ENCODE measurements at regions not wholly inside any gene's neighbourhood (a gene's known extent, or its start where the extent isn't known, plus 50 kb on each side); places are given as distances from the start of the nearest gene placed in this dataset.
"Not testable (repeated sequence)": the region's sequence is repeated elsewhere in the genome, so short reads cannot be mapped to it uniquely, and the experiment has no call there.

DNA sequence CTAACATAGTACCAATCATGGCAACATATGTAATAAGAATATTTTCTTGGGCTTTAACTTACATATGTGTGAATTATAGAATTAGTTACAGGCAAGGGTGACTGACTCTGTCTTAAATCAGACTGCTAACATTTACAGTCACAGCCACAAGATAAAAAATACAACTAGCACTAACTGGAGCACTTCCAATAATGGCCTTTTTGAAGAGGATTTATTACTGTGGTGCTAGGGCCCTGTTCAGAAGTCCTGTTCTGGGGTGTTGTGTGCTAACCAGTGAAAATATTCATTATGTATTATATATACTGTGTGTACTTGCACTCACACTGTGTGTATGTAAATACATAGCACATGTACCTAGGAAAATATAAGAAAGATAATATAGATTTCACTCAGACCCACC, 1611.2 kb downstream of the PCDH18 start:
- Mint-ChIP-seq H3K4me3 (no peak overlapping the region), H3K27me3 (ENCODE audit: insufficient read depth) (no peaks in the 10 kb centered on the region), H3K27ac (no peak overlapping the region), H3K36me3 (ENCODE audit: low read depth) (no peaks in the 10 kb centered on the region), H3K9me3 (no peaks in the 10 kb centered on the region), H3K4me1 (ENCODE audit: low read depth) (no peaks in the 10 kb centered on the region)
- intact Hi-C loops (cut with micrococcal nuclease) = no loop called here
- DNase-seq (ENCODE audit: low spot score) = no peak

- Mint-ChIP-seq H3K27ac (no peak overlapping the region), H3K36me3 (ENCODE audit: low read depth) (no peaks in the 10 kb centered on the region), H3K4me1 (ENCODE audit: low read depth) (no peaks in the 10 kb centered on the region), H3K4me3 (no peak overlapping the region), H3K27me3 (ENCODE audit: insufficient read depth) (no peaks in the 10 kb centered on the region), H3K9me3 (no peaks in the 10 kb centered on the region)
- DNase-seq (ENCODE audit: low spot score) = no peak
- intact Hi-C loops (cut with micrococcal nuclease) = no loop called here
These were observed 1615.3 kb downstream of the PCDH18 start for GRCh38 chr4:135917011-135917410.

DNA sequence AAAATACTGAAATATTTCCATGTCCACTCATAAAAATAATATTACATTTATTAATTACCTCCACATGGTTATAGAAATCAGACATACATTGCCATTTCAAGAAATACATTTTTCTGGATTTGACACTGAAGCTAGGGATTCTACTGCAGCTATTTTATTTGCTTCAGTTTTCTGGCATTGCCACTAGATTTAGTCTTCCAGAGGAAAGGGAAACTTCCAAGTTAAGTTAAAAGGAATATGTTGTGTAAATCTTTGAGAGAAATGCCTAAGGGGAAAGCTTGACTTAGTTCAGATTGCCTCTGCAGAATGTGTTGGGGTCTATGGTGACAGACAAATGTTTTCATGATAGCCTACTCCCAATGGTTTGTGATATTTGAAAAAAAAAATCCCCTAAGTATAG, 1631.3 kb downstream of the PCDH18 start:
- no peaks in the 10 kb centered on the region for H3K27me3 Mint-ChIP-seq (ENCODE audit: insufficient read depth)
- H3K27ac Mint-ChIP-seq = no peak overlapping the region
- H3K9me3 Mint-ChIP-seq = peaks cover 18% of the 10 kb centered on the region
- no peak for DNase-seq (ENCODE audit: low spot score)
- intact Hi-C loops (cut with micrococcal nuclease) = no loop called here
- H3K4me1 Mint-ChIP-seq (ENCODE audit: low read depth) = no peaks in the 10 kb centered on the region
- no peaks in the 10 kb centered on the region for H3K36me3 Mint-ChIP-seq (ENCODE audit: low read depth)
- no peak overlapping the region for H3K4me3 Mint-ChIP-seq

- H3K27me3 Mint-ChIP-seq (ENCODE audit: insufficient read depth); H3K4me1 Mint-ChIP-seq (ENCODE audit: low read depth); H3K27ac Mint-ChIP-seq; H3K36me3 Mint-ChIP-seq (ENCODE audit: low read depth); DNase-seq (ENCODE audit: low spot score); H3K9me3 Mint-ChIP-seq; H3K4me3 Mint-ChIP-seq; intact Hi-C loops (cut with micrococcal nuclease): not testable (repeated sequence)
These were observed 1662.7 kb upstream of the PABPC4L start for GRCh38 chr4:135864304-135864703.

DNA sequence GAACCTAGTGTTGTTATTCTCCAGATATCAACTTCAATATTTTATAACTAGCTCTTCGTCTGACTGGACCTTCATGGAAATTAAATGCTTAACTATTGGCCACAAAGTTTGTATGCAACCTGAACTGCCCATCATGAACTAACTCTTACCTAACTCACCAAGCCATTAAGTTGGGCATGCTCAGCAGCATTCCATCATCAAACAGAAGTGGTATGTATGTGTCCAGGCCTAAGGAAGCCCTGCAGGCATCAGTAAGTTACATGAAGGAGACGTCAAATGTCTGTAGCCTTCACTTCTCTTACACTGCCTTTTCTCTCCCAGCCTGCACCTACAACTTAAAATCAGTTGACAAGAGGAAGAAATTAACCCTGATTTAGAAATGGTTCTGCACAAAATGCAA, 1639.2 kb upstream of the PABPC4L start:
- Mint-ChIP-seq H3K27ac (no peak overlapping the region), H3K9me3 (no peaks in the 10 kb centered on the region), H3K4me1 (ENCODE audit: low read depth) (no peaks in the 10 kb centered on the region), H3K27me3 (ENCODE audit: insufficient read depth) (no peaks in the 10 kb centered on the region), H3K36me3 (ENCODE audit: low read depth) (no peaks in the 10 kb centered on the region), H3K4me3 (no peak overlapping the region)
- intact Hi-C loops (cut with micrococcal nuclease) = no loop called here
- DNase-seq (ENCODE audit: low spot score) = no peak

DNA sequence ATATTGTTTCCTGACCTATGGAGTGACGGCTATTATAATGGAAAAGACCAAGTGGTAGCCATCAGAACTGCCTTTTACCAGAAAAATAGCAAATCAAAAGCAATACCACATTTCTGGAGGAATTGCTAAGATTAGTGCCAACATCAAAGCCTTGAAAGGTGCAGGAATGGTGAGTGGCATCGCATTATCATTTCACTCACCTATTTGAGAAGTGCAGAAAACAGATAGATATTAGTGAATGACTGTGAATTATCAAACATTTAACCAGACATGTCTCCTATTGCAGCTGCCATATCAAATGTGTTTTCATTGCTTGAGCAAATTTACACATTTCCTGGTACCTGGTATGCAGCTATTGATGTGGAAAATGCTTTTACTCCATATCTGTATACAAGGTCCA, 1638.1 kb upstream of the PABPC4L start:
- intact Hi-C loops (cut with micrococcal nuclease) = no loop called here
- Mint-ChIP-seq H3K9me3 (no peaks in the 10 kb centered on the region), H3K27ac (no peak overlapping the region), H3K4me1 (ENCODE audit: low read depth) (no peaks in the 10 kb centered on the region), H3K4me3 (no peak overlapping the region), H3K36me3 (ENCODE audit: low read depth) (no peaks in the 10 kb centered on the region), H3K27me3 (ENCODE audit: insufficient read depth) (no peaks in the 10 kb centered on the region)
- DNase-seq (ENCODE audit: low spot score) = no peak

DNA sequence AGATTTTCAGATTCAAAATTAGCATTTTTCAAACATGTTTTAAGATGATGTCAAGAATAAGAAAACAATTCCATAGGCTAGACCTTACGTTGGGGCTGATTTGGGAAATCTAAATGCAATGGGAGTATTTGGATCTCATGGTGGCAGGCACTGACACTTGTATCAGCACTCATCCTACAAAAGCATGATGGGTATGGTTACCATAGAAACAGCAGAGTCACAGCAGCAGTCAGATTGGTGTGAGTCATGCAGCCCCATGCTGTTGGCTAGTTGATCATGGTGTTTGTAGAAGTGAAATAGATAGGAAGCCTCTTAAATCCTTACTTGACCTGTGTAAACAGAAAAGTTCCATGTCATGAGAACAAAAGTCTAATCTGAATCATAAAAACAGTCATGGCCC, 1637.3 kb upstream of the PABPC4L start:
- Mint-ChIP-seq H3K27ac (no peak overlapping the region), H3K4me1 (ENCODE audit: low read depth) (no peaks in the 10 kb centered on the region), H3K27me3 (ENCODE audit: insufficient read depth) (no peaks in the 10 kb centered on the region), H3K36me3 (ENCODE audit: low read depth) (no peaks in the 10 kb centered on the region), H3K9me3 (no peaks in the 10 kb centered on the region), H3K4me3 (no peak overlapping the region)
- no peak for DNase-seq (ENCODE audit: low spot score)
- intact Hi-C loops (cut with micrococcal nuclease) = no loop called here

GRCh38 chr4:135834471-135834870, 1632.9 kb upstream of the PABPC4L start:
- no peak overlapping the region for H3K27ac Mint-ChIP-seq
- H3K4me3 Mint-ChIP-seq = no peak overlapping the region
- no peak for DNase-seq (ENCODE audit: low spot score)
- no peaks in the 10 kb centered on the region for H3K27me3 Mint-ChIP-seq (ENCODE audit: insufficient read depth)
- intact Hi-C loops (cut with micrococcal nuclease) = no loop called here
- no peaks in the 10 kb centered on the region for H3K36me3 Mint-ChIP-seq (ENCODE audit: low read depth)
- H3K9me3 Mint-ChIP-seq = no peaks in the 10 kb centered on the region
- no peaks in the 10 kb centered on the region for H3K4me1 Mint-ChIP-seq (ENCODE audit: low read depth)

GRCh38 chr4:135833529-135833928, 1631.9 kb upstream of the PABPC4L start:
- no peak overlapping the region for H3K4me3 Mint-ChIP-seq
- no peak overlapping the region for H3K27ac Mint-ChIP-seq
- no peak for DNase-seq (ENCODE audit: low spot score)
- H3K27me3 Mint-ChIP-seq (ENCODE audit: insufficient read depth) = no peaks in the 10 kb centered on the region
- intact Hi-C loops (cut with micrococcal nuclease) = no loop called here
- no peaks in the 10 kb centered on the region for H3K9me3 Mint-ChIP-seq
- H3K4me1 Mint-ChIP-seq (ENCODE audit: low read depth) = no peaks in the 10 kb centered on the region
- H3K36me3 Mint-ChIP-seq (ENCODE audit: low read depth) = no peaks in the 10 kb centered on the region

DNA sequence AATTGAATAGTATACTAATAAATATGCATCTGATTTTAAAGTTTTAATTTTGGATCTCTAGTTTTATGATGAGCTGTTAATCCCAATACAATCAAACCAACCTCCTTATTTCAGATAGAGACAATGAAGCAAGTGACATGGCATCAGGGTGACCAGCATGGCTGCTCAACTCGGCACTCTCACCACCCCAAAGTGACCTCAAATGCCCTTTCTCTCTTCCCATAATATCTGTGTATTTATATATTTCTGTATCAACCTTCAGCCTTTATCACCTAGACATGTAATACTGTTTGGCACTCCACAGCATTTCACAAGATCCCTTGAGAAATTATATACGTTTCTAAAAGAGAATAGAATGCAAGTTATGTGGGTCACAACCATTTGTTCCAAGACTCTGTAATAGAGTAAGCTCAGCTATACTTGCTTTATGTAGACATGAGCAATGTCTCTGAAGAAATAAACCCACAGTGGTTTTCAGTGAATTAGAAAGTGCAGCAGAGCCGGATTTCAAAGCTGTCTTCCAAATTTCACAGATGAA, 1623.2 kb upstream of the PABPC4L start:
- no peaks in the 10 kb centered on the region for H3K4me1 Mint-ChIP-seq (ENCODE audit: low read depth)
- H3K36me3 Mint-ChIP-seq (ENCODE audit: low read depth) = no peaks in the 10 kb centered on the region
- no peak overlapping the region for H3K4me3 Mint-ChIP-seq

DNA sequence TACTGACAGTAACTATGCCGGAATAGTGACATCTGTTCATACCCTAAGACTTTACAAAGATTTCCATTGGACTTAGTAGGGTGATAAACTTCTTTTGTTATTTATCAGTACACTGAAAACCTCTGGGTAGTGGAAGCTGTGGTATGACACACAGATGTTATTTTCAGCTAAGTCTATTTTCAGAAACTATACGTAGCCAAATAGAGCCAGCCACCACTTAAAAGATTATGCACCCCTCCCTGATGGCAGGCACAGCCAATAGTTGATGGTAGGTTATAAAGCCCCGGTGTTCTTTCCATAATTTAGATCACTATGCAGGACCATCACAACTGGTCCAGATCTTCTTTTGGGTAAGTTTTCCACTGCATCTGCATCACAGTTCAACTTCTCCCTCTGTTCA, 1603.2 kb upstream of the PABPC4L start:
- no peak overlapping the region for H3K4me3 Mint-ChIP-seq
- H3K9me3 Mint-ChIP-seq = no peaks in the 10 kb centered on the region
- H3K36me3 Mint-ChIP-seq (ENCODE audit: low read depth) = no peaks in the 10 kb centered on the region
- no peaks in the 10 kb centered on the region for H3K4me1 Mint-ChIP-seq (ENCODE audit: low read depth)
- DNase-seq (ENCODE audit: low spot score) = no peak
- H3K27ac Mint-ChIP-seq = no peak overlapping the region
- no peaks in the 10 kb centered on the region for H3K27me3 Mint-ChIP-seq (ENCODE audit: insufficient read depth)
- intact Hi-C loops (cut with micrococcal nuclease) = no loop called here

More for the DNA sequence above, 1623.2 kb upstream of the PABPC4L start:
- H3K27ac Mint-ChIP-seq = no peak overlapping the region
- no peak for DNase-seq (ENCODE audit: low spot score)
- no peaks in the 10 kb centered on the region for H3K27me3 Mint-ChIP-seq (ENCODE audit: insufficient read depth)
- no peaks in the 10 kb centered on the region for H3K9me3 Mint-ChIP-seq
- intact Hi-C loops (cut with micrococcal nuclease) = no loop called here

DNA sequence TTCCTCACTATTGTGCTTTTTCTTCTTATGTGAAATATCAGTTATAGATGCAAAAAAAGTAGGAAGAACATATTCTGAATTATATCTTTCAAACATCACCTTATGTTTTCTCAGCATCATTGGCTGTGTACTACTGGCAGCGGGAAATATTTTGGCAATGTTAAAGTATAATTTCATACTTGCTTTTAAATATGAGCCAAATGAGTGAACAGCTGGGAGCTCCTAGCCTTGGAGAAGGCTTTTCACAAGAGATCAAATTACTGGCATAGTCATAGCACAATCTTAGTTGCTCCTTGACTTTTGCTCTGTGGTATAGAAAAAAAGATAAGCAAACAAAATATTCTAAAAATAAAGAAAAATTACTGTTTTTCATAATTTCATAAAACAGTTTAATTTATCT, 1575.8 kb upstream of the PABPC4L start:
- Mint-ChIP-seq H3K4me1 (ENCODE audit: low read depth) (no peaks in the 10 kb centered on the region), H3K36me3 (ENCODE audit: low read depth) (no peaks in the 10 kb centered on the region), H3K9me3 (no peaks in the 10 kb centered on the region), H3K27ac (no peak overlapping the region), H3K4me3 (no peak overlapping the region), H3K27me3 (ENCODE audit: insufficient read depth) (no peaks in the 10 kb centered on the region)
- intact Hi-C loops (cut with micrococcal nuclease) = no loop called here
- DNase-seq (ENCODE audit: low spot score) = no peak

DNA sequence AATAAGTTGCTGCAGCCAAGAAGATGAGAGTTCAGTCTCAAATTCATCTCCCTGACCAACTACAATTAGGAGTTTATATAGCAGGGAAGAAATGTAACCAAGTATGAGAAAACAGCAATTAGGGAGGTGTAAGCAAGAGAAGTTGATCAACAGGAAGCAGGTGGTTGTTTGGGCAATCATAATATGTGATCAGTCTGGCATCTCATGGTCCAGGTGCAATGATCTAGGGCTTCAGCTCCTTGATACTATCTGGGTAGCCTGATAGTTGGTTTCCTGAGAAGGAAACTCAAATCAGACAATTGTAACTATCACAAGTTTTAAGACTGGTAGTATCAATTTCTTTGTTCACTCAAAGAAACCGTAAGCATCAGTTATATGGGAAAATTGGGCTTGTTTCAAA, 1574.3 kb upstream of the PABPC4L start:
- Mint-ChIP-seq H3K36me3 (ENCODE audit: low read depth) (no peaks in the 10 kb centered on the region), H3K27ac (no peak overlapping the region), H3K27me3 (ENCODE audit: insufficient read depth) (no peaks in the 10 kb centered on the region), H3K9me3 (no peaks in the 10 kb centered on the region), H3K4me1 (ENCODE audit: low read depth) (no peaks in the 10 kb centered on the region), H3K4me3 (no peak overlapping the region)
- intact Hi-C loops (cut with micrococcal nuclease) = no loop called here
- DNase-seq (ENCODE audit: low spot score) = no peak

DNA sequence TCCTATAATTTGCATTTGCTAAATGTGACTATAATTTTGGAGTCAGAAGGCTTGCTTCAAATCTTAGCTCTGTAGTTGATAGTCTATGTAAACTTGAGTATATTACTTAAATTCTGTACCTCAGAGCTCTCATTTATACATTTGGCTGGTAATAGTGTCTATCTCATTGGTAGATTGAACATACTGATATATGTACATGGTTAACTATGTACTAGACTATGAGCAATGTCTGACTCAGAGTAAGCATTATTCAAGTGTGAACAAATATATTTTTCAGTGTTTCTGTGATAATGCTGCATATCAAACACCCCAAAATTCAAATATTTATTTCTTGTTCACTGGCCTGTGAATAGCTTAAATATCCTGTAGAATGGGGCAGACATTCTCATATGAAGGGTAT, 1568.9 kb upstream of the PABPC4L start:
- no peaks in the 10 kb centered on the region for H3K27me3 Mint-ChIP-seq (ENCODE audit: insufficient read depth)
- intact Hi-C loops (cut with micrococcal nuclease) = no loop called here
- no peak for DNase-seq (ENCODE audit: low spot score)
- H3K27ac Mint-ChIP-seq = no peak overlapping the region
- H3K9me3 Mint-ChIP-seq = peaks cover 7% of the 10 kb centered on the region
- H3K4me1 Mint-ChIP-seq (ENCODE audit: low read depth) = no peaks in the 10 kb centered on the region
- H3K4me3 Mint-ChIP-seq = no peak overlapping the region
- no peaks in the 10 kb centered on the region for H3K36me3 Mint-ChIP-seq (ENCODE audit: low read depth)

All from activated T-helper 1 cell treated with anti-CD3 and anti-CD28 coated beads, Interleukin-12 subunit alpha, Interleukin-12 subunit beta, Interleukin-2, Interleukin-4 antibody, amounts not matched to agents 30 ng/mL and 10 ng/mL and 1 ng/mL, durations not matched to agents 14 hours and 24 hours and 36 hours (primary cell).